ENCODE measurements at regions not wholly inside any gene's neighbourhood (a gene's known extent, or its start where the extent isn't known, plus 50 kb on each side); places are given as distances from the start of the nearest gene placed in this dataset.

- Histone ChIP-seq H3K27ac (no peak overlapping the region), H3K4me1 (no peaks in the 10 kb centered on the region), H3K36me3 (no peaks in the 10 kb centered on the region), H3K9me3 (no peaks in the 10 kb centered on the region), H3K27me3 (no peaks in the 10 kb centered on the region), H3K4me3 (no peak overlapping the region)
- intact Hi-C loops (cut with DNase I): loop anchor here (2.0 to 10.0 kb wide), 2 partner anchors 177 to 339 kb away; no protein-coding TSS in a partner anchor
- TF ChIP-seq CTCF (IDR thresholded peaks at IDR 0.05): no peak
- DNase-seq (no peak), ATAC-seq (no peak)
Measured at GRCh38 chr11:19565639-19566038, 147.0 kb upstream of the NAV2 start.

GRCh38 chr11:19562156-19562555, 150.5 kb upstream of the NAV2 start:
- intact Hi-C loops (cut with DNase I): loop anchor here (10.0 kb wide), 1 partner anchor 343 kb away; no protein-coding TSS in a partner anchor
- no peak for ATAC-seq
- TF ChIP-seq CTCF (IDR thresholded peaks at IDR 0.05): no peak

GRCh38 chr11:19561011-19561410, 151.6 kb upstream of the NAV2 start:
- DNase-seq (no peak), ATAC-seq (no peak)
- peaks cover 4% of the 10 kb centered on the region for H3K4me1 ChIP-seq
- H3K4me3 ChIP-seq: no peak overlapping the region
- no peak for TF ChIP-seq CTCF (IDR thresholded peaks at IDR 0.05)
- H3K27ac ChIP-seq: no peak overlapping the region
- H3K9me3 ChIP-seq: no peaks in the 10 kb centered on the region
- H3K36me3 ChIP-seq: no peaks in the 10 kb centered on the region
- no peaks in the 10 kb centered on the region for H3K27me3 ChIP-seq
- intact Hi-C loops (cut with DNase I): loop anchor here (10.0 kb wide), 1 partner anchor 344 kb away; no protein-coding TSS in a partner anchor

More at GRCh38 chr11:19562156-19562555, 150.5 kb upstream of the NAV2 start:
- H3K36me3 ChIP-seq: no peaks in the 10 kb centered on the region
- H3K4me1 ChIP-seq: peaks cover 4% of the 10 kb centered on the region
- H3K27ac ChIP-seq: no peak overlapping the region
- no peak for DNase-seq
- no peaks in the 10 kb centered on the region for H3K9me3 ChIP-seq
- no peaks in the 10 kb centered on the region for H3K27me3 ChIP-seq
- H3K4me3 ChIP-seq: no peak overlapping the region

GRCh38 chr11:19560156-19560555, 152.5 kb upstream of the NAV2 start:
- Histone ChIP-seq H3K27ac (no peak overlapping the region), H3K27me3 (no peaks in the 10 kb centered on the region), H3K4me3 (no peak overlapping the region), H3K4me1 (peaks cover 4% of the 10 kb centered on the region), H3K9me3 (no peaks in the 10 kb centered on the region), H3K36me3 (no peaks in the 10 kb centered on the region)
- no peak for DNase-seq
- intact Hi-C loops (cut with DNase I): loop anchor here (10.0 kb wide), 1 partner anchor 345 kb away; no protein-coding TSS in a partner anchor
- ATAC-seq: no peak
- TF ChIP-seq CTCF (IDR thresholded peaks at IDR 0.05): no peak

GRCh38 chr11:19559746-19560145, 152.9 kb upstream of the NAV2 start:
- Histone ChIP-seq H3K27me3 (no peaks in the 10 kb centered on the region), H3K4me1 (peaks cover 4% of the 10 kb centered on the region), H3K36me3 (no peaks in the 10 kb centered on the region), H3K27ac (no peak overlapping the region), H3K9me3 (no peaks in the 10 kb centered on the region), H3K4me3 (no peak overlapping the region)
- intact Hi-C loops (cut with DNase I): loop anchor here (10.0 kb wide), 3 partner anchors 245 to 485 kb away; no protein-coding TSS in a partner anchor
- ATAC-seq (no peak), DNase-seq (no peak)
- TF ChIP-seq CTCF (IDR thresholded peaks at IDR 0.05): no peak

Data from upper lobe of right lung (tissue), 1 donor.